ENCODE measurements at regions not wholly inside any gene's neighbourhood (a gene's known extent, or its start where the extent isn't known, plus 50 kb on each side); places are given as distances from the start of the nearest gene placed in this dataset.

GRCh38 chr5:33275391-33275790, 165.4 kb upstream of the TARS1 start:
- POLR2A ChIA-PET, result no interaction called here
- CTCF ChIA-PET, result no interaction called here

- ChIA-PET POLR2A (no interaction called here), CTCF (no interaction called here)
These were observed 164.7 kb upstream of the TARS1 start for GRCh38 chr5:33275921-33276627.

GRCh38 chr5:33276628-33276950, 164.2 kb upstream of the TARS1 start:
- CTCF ChIA-PET, result no interaction called here
- POLR2A ChIA-PET, result no interaction called here

- CTCF ChIA-PET, result no interaction called here
- POLR2A ChIA-PET, result no interaction called here
These were observed 163.6 kb upstream of the TARS1 start for GRCh38 chr5:33277061-33277650.

- ChIA-PET POLR2A (no interaction called here), CTCF (no interaction called here)
These were observed 159.3 kb upstream of the TARS1 start for GRCh38 chr5:33281431-33281843.

- CTCF ChIA-PET, result no interaction called here
- POLR2A ChIA-PET, result no interaction called here
These were observed 158.6 kb upstream of the TARS1 start for GRCh38 chr5:33282157-33282556.

GRCh38 chr5:33282696-33283095, 158.1 kb upstream of the TARS1 start:
- POLR2A ChIA-PET, result no interaction called here
- CTCF ChIA-PET, result no interaction called here

- ChIA-PET POLR2A (no interaction called here), CTCF (no interaction called here)
These were observed 157.5 kb upstream of the TARS1 start for GRCh38 chr5:33283243-33283642.

- POLR2A ChIA-PET, result no interaction called here
- CTCF ChIA-PET, result no interaction called here
These were observed 156.1 kb upstream of the TARS1 start for GRCh38 chr5:33284681-33285080.

GRCh38 chr5:33287242-33287641, 153.5 kb upstream of the TARS1 start:
- CTCF ChIA-PET, result no interaction called here
- POLR2A ChIA-PET, result no interaction called here

GRCh38 chr5:33291216-33292000, 149.4 kb upstream of the TARS1 start:
- CTCF ChIA-PET, result no interaction called here
- POLR2A ChIA-PET, result no interaction called here

- POLR2A ChIA-PET, result no interaction called here
These were observed 143.0 kb upstream of the TARS1 start for GRCh38 chr5:33297760-33298216.

GRCh38 chr5:33299621-33300208, 141.1 kb upstream of the TARS1 start:
- CTCF ChIA-PET, result no interaction called here
- POLR2A ChIA-PET, result no interaction called here

More at GRCh38 chr5:33297760-33298216, 143.0 kb upstream of the TARS1 start:
- CTCF ChIA-PET, result interaction anchor here (0.7 kb wide), 1 partner anchor 66 kb away, joined by 3 read pairs; no protein-coding TSS in a partner anchor

- ChIA-PET POLR2A (interaction anchor here (0.5 kb wide), 1 partner anchor 730 kb away, joined by 3 read pairs; no protein-coding TSS in a partner anchor), CTCF (no interaction called here)
These were observed 140.5 kb upstream of the TARS1 start for GRCh38 chr5:33300209-33300742.

GRCh38 chr5:33303579-33304095, 137.1 kb upstream of the TARS1 start:
- ChIA-PET POLR2A (no interaction called here), CTCF (no interaction called here)

- POLR2A ChIA-PET, result no interaction called here
- CTCF ChIA-PET, result no interaction called here
These were observed 136.2 kb upstream of the TARS1 start for GRCh38 chr5:33304601-33305000.

- ChIA-PET POLR2A (no interaction called here), CTCF (no interaction called here)
These were observed 135.2 kb upstream of the TARS1 start for GRCh38 chr5:33305572-33305971.

GRCh38 chr5:33306758-33307157, 134.0 kb upstream of the TARS1 start:
- ChIA-PET CTCF (no interaction called here), POLR2A (no interaction called here)

GRCh38 chr5:33308586-33308985, 132.2 kb upstream of the TARS1 start:
- POLR2A ChIA-PET, result no interaction called here
- CTCF ChIA-PET, result no interaction called here

- CTCF ChIA-PET, result no interaction called here
- POLR2A ChIA-PET, result no interaction called here
These were observed 131.7 kb upstream of the TARS1 start for GRCh38 chr5:33309068-33309467.
